NCI-H82 treated with DMSO at 0.1 percent for 48 hours (cell line): ENCODE measurements at regions not wholly inside any gene's neighbourhood (a gene's known extent, or its start where the extent isn't known, plus 50 kb on each side); places are given as distances from the start of the nearest gene placed in this dataset.
A peak's percentile ranks its signal among the peaks of the same experiment; 100 is the strongest.

Source experiments
- DNase-seq: peaks from one replicate; lab custom pipeline; 2025; ENCODE audit not compliant: unreplicated experiment; lab: John Stamatoyannopoulos, UW

GRCh38 chr6:134510920-134511319 is 193.0 kb upstream of the SGK1 start:
- DNase-seq = no peak

GRCh38 chr6:134510142-134510541 is 192.2 kb upstream of the SGK1 start:
- no peak for DNase-seq

GRCh38 chr6:134508862-134509498 is 191.1 kb upstream of the SGK1 start:
- DNase-seq = no peak

GRCh38 chr6:134506162-134506561 is 188.2 kb upstream of the SGK1 start:
- DNase-seq = no peak

DNA sequence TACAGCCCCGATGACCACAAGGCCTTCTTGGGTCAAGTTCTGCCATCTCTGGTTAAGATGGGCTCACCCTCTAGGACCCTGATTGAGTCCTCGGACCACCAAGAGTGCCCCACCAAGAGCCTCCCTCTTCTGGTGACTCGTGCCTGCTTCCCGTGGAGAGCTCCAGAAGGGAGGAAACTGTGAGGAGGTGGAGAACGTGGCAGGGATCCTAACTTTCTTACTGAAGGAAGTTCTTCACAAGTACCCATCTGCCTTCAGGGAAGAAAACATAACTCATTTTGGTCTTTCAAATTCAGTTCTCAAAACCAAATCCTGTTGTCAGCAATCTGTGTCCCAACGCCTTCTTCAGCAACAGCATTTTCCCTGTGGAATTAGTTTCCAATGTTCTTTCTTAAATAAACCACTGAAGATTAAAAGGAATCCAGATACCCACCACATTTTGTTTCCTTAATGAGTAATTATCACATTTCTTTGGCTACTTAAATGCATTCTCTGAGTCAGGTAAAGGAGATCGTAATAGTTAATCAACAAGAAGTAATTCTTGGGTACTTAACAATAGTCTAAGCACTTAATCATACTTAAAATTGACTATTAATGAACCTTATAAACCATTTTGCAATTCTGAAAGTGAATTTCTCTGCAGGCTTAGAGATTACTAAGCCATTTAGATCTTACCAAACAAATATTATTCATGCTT is 185.8 kb upstream of the SGK1 start:
- peak; percentile 8 for DNase-seq

- no peak for DNase-seq
Measured at GRCh38 chr6:134502614-134503549, 185.0 kb upstream of the SGK1 start.

GRCh38 chr6:134495890-134496248 is 178.0 kb upstream of the SGK1 start:
- no peak for DNase-seq

DNA sequence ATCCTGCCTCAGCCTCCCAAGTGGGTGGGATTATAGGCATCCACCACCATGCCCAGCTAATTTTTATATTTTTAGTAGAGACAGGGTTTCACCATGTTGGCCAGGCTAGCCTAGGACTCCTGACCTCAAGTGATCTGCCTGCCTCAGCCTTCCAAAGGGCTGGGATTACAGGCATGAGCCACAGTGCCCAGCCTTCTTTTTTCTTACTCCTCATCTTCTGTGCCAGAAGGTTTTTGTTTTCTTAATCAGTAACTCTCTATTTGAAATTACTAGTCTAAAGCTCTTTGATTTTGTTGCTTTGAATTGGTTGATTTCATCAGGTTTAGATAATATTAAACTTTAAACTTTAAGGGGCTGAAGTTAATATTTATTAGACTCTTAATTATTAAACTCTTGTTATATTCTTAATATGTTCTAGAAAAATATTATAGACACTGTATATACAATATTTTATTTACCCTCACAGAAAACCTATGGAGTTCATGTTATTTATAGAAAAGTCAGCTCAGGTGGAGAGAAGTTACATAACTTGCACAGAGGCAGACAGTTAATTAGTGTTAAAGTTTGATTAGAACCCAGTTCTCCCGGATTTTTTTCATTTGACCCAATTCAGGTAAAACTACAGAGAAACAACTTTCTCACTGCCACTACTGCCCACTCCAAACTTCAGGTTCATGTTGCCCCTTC is 177.4 kb upstream of the SGK1 start:
- DNase-seq = no peak

GRCh38 chr6:134493789-134494188 is 175.9 kb upstream of the SGK1 start:
- DNase-seq = no peak

DNA sequence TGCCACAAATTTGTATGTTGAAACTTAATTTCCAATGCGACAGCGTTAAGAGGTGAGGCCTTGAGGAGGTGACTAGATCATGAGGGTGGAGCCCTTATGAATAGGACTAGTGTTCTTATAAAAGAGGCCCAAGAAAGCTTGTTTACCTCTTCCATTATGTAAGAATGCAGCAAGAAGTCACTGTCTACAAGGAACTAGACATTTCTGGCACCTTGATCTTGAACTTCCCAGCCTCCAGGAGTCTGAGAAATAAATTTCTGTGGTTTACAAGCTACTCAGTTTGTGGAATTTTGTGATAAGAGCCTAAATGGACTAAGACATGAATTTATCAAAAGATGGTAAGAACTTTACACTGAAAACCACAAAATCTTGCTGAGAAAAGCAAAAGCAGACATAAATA is 173.6 kb upstream of the SGK1 start:
- DNase-seq = no peak

GRCh38 chr6:134482593-134483270 is 164.8 kb upstream of the SGK1 start:
- no peak for DNase-seq

DNA sequence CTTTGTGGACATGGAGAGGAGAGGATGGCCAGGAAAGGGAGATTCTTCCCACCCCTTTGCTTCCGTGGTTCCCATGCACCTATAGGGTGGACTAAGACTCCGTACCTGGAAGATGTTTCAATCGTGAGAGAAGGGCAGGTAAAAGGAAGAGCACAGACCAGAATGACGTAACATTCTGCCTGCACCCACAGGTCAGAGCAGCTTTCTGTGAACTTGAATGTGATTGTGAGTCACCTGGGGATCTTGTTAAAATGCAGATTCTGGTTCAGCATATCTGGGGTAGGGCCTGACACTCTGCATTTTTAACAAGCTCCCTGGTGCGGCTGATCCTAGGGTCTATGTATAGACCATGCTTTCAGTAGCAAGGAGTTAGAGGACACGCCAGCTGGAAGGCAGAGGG is 164.1 kb upstream of the SGK1 start:
- no peak for DNase-seq

GRCh38 chr6:134480593-134480992 is 162.7 kb upstream of the SGK1 start:
- DNase-seq = no peak

DNA sequence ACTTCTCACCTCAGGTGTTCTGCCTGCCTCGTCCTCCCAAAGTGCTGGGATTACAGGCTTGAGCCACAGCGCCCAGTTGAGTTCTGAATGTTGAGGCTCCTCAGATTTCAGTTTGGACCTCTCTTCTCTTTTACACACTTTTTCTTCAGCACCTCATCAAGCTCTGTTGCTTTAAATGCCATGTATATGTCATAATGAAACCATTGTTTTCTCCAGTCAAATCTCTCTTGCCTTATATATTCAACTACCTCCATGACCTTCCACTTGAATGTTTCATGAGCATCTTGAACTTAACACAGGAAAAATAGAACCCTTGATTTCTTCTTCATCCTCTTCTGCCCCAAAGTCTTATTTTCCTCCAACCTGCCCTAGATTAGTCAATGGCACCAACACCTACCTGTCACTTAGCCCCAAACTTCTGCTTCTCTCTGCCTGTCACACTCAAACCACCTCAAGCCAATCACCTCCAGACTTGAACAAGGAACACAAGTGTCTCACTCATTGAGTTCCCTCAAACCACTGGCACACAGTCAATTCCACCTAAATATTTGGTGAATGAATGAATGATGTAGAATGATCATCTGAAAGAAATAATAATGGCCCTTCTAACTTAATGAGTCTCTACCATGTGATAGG is 161.0 kb upstream of the SGK1 start:
- DNase-seq = no peak

- DNase-seq = no peak
Measured at GRCh38 chr6:134477991-134478635, 160.2 kb upstream of the SGK1 start.

- no peak for DNase-seq
Measured at GRCh38 chr6:134474955-134475354, 157.0 kb upstream of the SGK1 start.

GRCh38 chr6:134472661-134473060 is 154.7 kb upstream of the SGK1 start:
- DNase-seq = no peak

- DNase-seq = no peak
Measured at GRCh38 chr6:134472046-134472445, 154.1 kb upstream of the SGK1 start.

DNA sequence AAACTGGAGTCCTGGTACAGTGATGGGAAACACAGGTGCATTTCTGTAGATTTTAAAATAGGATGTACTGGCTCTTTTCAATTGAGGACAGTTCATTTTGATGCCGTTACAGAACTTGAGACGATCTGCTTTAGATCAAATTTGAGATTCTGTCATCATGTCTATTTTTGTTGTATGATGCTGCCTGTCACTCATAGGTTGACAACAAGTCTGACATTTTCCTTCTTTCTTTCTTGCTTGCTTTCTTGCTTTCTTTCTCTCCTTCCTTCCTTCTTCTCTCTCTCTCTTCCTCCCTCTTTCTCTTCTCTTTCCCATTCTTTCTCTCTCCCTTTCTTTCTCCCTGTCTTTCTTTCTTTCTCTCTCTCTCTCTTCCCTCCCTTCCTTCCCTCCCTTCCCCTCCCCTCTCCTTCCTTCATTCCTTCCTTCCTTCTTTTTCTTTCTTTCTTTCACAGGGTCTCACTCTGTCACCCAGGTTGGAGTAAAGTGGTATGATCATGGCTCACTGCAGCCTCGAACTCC is 152.6 kb upstream of the SGK1 start:
- no peak for DNase-seq
